Fibroblast of the aortic adventitia (primary cell): ENCODE measurements at regions not wholly inside any gene's neighbourhood (a gene's known extent, or its start where the extent isn't known, plus 50 kb on each side); places are given as distances from the start of the nearest gene placed in this dataset.

Experiments
- DNase-seq: peaks from one replicate; pipeline ENCODE4 v3.0.0-alpha.2; 2010; ENCODE audit warnings: low read depth
- H3K4me3 ChIP-seq: 2 replicates; pipeline ENCODE4 v1.5.1; 2011; ENCODE audit warnings: low read depth, mild to moderate bottlenecking, control low read depth, low read length, moderate library complexity
- CTCF ChIP-seq: IDR thresholded peaks from 2 replicates; pipeline ENCODE4 v1.5.1; 2011; ENCODE audit warnings: mild to moderate bottlenecking, low read length, control low read depth, inconsistent platforms; ENCODE audit not compliant: insufficient read depth

GRCh38 chr22:48530666-48531065 is 1297.0 kb downstream of the BRD1 start:
- no peak for TF ChIP-seq CTCF
- no peak for DNase-seq
- H3K4me3 ChIP-seq = no peak overlapping the region

GRCh38 chr22:48528221-48528915 is 1299.3 kb downstream of the BRD1 start:
- H3K4me3 ChIP-seq = no peak overlapping the region
- TF ChIP-seq CTCF = no peak
- no peak for DNase-seq

- no peak for DNase-seq
- H3K4me3 ChIP-seq = no peak overlapping the region
- TF ChIP-seq CTCF = no peak
These were observed 1303.9 kb downstream of the BRD1 start for GRCh38 chr22:48523761-48524160.

DNA sequence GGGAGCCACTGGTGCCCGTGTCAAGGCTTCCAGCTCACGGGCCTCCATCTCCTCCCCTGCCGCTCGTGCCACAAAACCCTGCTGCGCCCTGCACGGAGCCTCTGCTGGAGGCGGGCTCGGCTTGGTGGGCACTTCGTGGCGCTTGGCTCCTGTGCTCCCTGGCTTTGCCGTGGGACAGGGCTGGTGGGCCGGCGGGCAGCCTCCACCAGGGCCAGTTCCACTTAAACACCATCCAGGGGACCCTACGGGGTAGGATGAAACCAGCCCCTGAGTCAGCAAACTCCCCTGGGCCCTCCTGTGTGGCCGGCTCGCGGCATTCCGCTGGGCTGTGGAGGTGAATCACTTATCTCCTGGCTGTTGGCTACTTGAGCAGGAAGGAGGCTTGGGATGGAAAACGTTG is 1304.6 kb downstream of the BRD1 start:
- TF ChIP-seq CTCF = no peak
- H3K4me3 ChIP-seq = no peak overlapping the region
- DNase-seq = no peak

- DNase-seq = no peak
- no peak for TF ChIP-seq CTCF
- no peak overlapping the region for H3K4me3 ChIP-seq
These were observed 1305.4 kb downstream of the BRD1 start for GRCh38 chr22:48522271-48522670.

DNA sequence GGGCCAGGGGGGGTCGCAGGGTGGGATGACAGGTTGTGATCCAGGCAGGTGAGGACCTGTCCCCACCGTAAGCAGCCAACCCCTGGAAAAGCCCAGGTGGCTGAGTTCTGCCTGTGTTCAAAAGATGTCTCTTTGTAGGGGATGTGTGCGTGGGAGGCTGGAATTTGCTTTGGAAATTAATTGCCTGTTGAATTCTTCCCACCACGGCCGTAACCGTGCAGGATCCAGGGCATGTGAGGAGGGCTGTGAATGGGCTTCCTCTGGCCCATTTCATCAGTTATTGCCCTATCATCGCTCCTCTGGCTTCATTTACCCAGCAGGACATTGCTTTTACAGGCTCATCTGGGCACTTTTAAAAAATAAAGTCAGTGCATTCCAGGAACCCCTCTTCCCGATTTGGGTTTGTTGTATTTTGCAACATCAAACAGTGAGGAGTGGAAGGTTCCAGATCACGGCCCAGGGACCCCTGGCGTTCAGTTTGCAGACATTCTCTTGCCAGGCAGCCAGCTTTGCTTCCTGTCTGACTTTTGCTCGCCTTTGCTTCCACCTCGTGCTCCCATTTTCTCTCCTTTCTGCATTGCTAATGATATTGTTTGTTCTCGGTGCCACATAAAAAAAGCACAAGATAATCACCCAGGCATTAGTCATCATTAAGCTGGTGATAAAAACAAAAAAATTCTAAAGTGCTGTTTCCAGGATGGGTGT is 1306.6 kb downstream of the BRD1 start:
- TF ChIP-seq CTCF = no peak
- H3K4me3 ChIP-seq = no peak overlapping the region
- no peak for DNase-seq
